RKO (cell line): ENCODE measurements at regions not wholly inside any gene's neighbourhood (a gene's known extent, or its start where the extent isn't known, plus 50 kb on each side); places are given as distances from the start of the nearest gene placed in this dataset.
"Not testable (repeated sequence)": the region's sequence is repeated elsewhere in the genome, so short reads cannot be mapped to it uniquely, and the experiment has no call there.

Source experiments
- DNase-seq: peaks from one replicate; pipeline ENCODE4 v3.0.0-alpha.2; 2016; ENCODE audit warnings: low spot score

DNA sequence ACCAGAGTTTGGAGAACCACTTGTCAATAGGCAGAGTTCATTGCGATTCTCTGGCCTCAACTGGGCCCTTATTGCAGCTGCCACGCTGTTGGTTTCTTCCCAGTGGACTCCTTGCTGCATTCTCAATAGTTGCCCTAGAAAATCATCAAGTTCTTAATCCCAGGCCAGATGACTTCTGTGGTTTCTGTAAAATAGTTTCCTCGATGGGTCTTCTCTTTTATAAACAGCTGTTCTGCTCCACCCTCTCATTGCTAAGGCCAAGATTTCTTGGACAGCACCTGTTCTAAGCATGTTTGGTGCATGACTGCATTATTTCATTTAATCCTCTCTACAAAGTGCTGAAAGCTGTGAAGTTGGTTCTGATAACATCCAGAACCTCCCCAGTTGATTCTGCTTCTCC lies 131.0 kb downstream of the BCL2L11 start:
- DNase-seq = no peak

- no peak for DNase-seq
Measured at GRCh38 chr2:111252436-111252835, 131.7 kb downstream of the BCL2L11 start.

DNA sequence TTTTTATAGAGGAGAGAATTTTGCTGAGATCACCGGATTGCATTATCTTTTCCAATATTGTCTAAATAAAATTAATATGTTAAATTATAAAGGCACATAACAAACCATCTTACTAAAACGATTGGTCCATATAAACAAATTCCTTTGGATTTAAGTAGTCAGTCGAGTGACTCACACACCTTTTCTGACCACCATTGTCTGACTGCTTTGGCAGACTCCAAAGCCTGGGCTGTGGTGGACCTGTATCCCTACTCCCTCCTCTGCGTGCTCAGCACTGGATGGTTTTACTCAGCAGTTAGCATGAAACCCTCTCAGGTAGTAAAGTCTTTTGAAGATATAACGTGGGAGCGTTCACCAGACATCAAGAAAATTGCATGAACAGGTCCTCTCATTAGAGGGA lies 134.2 kb downstream of the BCL2L11 start:
- DNase-seq = not testable (repeated sequence)

DNA sequence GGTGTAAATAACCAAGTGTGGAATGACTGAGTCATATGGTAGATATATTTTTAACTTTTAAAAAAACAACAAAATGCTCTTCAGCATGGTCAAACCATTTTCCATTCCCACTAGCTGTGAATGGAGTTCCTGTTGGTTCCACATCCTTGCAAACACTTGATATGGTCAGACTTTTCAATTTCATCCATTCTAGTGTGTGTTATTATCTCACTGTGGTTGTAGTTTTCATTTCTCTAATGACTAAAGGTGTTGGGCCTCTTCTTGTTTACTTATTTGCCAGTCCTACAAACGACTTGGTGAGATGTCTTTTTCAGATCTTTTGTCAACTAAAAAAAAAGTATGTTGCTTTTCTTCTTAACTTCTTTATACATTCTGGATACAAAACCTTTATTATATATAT lies 135.9 kb downstream of the BCL2L11 start:
- DNase-seq = not testable (repeated sequence)

GRCh38 chr2:111257607-111258006 lies 136.9 kb downstream of the BCL2L11 start:
- not testable (repeated sequence) for DNase-seq

DNA sequence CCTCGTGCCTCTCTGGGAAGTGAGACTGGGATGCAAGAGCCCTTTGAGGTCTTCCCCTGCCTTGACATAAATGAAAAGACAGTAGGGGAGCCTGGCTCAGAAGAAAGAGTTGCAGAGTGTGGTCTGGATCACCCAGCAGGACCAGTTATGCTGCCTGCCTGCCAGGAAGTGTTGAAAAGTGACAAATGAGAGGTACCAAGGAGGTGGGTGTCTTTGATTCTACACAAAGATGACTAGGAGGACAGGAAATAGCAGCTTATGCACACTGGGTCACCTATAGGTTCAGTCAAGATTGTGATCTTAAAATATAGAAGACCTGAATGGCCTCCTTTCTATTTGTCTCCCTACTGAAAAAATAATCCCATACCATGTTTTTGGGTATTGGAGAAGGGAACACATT lies 137.6 kb downstream of the BCL2L11 start:
- not testable (repeated sequence) for DNase-seq

DNA sequence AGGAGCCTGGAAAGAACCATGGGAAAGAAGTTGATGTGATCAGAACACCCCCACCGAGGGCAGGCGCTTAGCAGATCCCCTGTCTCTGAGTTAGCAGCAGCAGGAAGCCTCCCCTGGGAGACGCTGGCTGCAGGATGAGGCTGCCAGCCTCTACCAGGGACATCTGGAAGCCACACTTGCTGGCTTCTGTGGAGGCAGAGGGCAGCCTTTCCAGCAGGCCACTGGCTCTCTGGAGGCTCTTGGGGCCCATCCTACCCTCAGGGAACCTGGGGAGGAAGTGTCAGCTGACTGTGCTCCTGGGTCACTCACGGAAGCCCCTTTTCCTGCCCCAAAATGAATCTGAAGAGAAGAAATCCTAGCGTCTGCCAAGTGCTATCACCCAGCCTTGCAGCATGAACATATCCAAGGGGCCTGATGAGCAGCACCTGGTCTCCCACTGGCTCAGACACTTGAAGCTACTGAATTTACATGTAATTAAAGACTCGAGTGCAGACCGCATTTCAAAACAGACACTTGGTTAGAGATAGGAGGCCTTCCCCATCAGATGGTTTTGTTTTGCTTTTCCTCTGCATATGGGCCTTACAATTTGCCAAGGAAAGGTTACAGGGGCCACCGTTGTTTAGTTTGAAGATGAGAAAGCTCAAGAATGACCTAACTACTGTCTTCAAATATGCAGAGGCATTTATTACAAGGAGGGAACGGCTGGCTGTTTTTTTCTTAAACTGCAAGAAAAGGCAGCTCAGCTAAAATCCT lies 142.1 kb downstream of the BCL2L11 start:
- not testable (repeated sequence) for DNase-seq

DNA sequence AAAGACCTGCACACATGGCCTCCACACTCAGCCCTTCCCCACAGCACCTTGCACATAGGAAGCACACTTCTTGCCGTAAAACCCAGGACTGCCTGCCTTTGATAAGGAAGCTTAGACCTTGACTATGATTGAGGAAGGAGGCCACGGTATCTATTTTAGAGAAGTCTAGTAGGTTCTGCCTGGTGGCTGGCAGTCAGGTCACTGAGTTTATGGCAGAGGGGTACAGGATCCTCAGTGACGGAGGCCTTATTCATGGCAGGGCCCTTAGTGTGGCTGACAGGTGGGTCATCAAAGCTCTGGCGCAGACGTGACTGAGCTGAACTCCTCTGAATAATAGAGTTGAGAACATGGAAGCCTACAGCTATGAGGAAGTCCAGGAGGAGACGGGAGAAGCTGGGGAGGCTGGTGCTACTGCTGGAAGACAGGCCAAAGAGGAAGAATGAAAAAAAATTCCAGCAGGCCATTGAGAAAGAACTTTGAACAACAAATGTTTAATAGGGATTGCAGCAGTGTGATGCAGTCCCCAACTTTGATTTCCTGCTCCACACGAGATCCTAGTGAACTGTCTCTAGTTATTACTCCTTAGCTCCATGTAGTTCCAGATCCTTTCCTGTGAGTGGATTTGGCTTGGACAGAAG lies 142.8 kb downstream of the BCL2L11 start:
- DNase-seq = not testable (repeated sequence)

- DNase-seq = not testable (repeated sequence)
Measured at GRCh38 chr2:111264956-111265355, 144.2 kb downstream of the BCL2L11 start.

GRCh38 chr2:111266556-111266955 lies 145.8 kb downstream of the BCL2L11 start:
- not testable (repeated sequence) for DNase-seq

GRCh38 chr2:111267038-111267437 lies 146.3 kb downstream of the BCL2L11 start:
- not testable (repeated sequence) for DNase-seq

- not testable (repeated sequence) for DNase-seq
Measured at GRCh38 chr2:111269761-111270323, 149.1 kb downstream of the BCL2L11 start.

- DNase-seq = not testable (repeated sequence)
Measured at GRCh38 chr2:111270569-111270968, 149.9 kb downstream of the BCL2L11 start.

GRCh38 chr2:111271647-111272304 lies 151.1 kb downstream of the BCL2L11 start:
- not testable (repeated sequence) for DNase-seq

GRCh38 chr2:111273007-111273406 lies 152.3 kb downstream of the BCL2L11 start:
- not testable (repeated sequence) for DNase-seq

DNA sequence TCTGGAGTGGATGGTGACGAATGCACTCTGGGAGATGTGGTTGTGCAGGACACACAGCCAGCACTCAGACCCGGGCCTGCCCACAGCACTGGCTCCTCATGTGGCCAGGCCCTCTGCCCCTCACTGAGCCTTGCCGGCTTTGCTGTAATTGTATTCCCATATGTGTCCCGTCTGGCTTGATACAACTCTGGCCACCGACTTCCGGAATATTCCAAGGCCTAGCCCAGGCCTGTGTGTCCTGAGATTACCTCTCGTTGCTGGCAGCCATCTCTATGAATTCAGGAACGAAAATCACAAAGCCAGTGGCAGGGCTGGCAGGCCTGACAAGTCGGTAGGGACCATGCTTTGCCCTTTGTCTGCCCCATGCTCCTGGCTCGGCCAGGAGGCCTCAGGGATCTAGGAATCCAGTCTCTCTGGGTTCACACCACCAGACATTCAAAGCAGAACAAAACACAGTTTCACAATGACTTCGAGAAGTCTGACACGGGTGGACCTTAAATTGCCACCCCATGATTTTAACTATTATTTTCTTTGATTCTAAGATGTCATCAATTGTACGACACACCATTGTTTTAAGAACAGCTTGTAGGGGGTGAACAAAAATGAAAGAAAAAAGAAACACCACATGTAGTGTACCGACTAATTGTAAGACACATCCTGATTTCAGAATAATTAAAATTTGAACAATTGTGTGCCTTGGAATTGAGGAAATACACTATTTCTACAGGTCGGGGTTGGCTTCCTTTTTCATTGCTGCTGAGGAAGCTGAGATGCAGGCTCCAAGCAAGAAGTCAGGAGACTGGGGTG lies 154.5 kb downstream of the BCL2L11 start:
- DNase-seq = not testable (repeated sequence)

- not testable (repeated sequence) for DNase-seq
Measured at GRCh38 chr2:111275854-111276171, 155.1 kb downstream of the BCL2L11 start.

GRCh38 chr2:111278133-111278532 lies 157.4 kb downstream of the BCL2L11 start:
- not testable (repeated sequence) for DNase-seq

GRCh38 chr2:111280709-111281286 lies 160.1 kb downstream of the BCL2L11 start:
- not testable (repeated sequence) for DNase-seq

DNA sequence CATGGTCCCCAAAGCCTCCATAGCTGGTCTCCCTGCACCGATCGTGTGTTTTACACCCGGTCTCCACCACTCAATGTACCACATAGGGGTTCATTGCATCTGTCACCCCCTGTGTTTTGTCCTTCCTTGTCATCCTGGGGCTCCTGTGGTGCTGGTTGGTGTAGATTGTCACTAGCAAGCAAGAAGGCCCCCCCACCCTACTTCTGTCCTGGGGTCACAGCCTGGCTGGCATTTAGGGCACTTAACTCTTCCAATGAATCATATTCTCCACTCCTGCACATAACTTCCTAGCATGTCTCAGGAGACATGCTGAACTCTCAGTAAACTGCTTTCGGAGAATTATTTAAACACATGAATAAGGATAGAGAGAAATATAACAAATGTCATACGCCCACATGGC lies 161.4 kb downstream of the BCL2L11 start:
- not testable (repeated sequence) for DNase-seq
